A673 (cell line): ENCODE measurements at regions not wholly inside any gene's neighbourhood (a gene's known extent, or its start where the extent isn't known, plus 50 kb on each side); places are given as distances from the start of the nearest gene placed in this dataset.

Experiments
- BruUV-seq: library from RNA; stranded (reverse); fragments of 400-500 nt; replicated peaks from 2 replicates; lab custom pipeline; 2021; lab: Mats Ljungman, UMichigan
- CTCF ChIA-PET: fragments of 300-600 bp; sonication (Branson Sonifier 250); formaldehyde crosslinking; loops from one replicate; lab custom pipeline; 2022; ENCODE audit warnings: antibody characterized with exemption; lab: Charles Lee
- POLR2A ChIA-PET: fragments of 300-600 bp; sonication (Branson Sonifier 250); formaldehyde crosslinking; loops from one replicate; lab custom pipeline; 2022; ENCODE audit warnings: antibody characterized with exemption; ENCODE audit not compliant: low non-redundant PET; lab: Charles Lee
- DNase-seq: peaks from one replicate; pipeline ENCODE4 v3.0.0-alpha.2; 2015; ENCODE audit warnings: low spot score
- H3K27ac ChIP-seq: fragments of 200-600 bp; sonication (generic); 2 replicates; pipeline ENCODE4 v1.5.1; 2016; ENCODE audit warnings: mixed run types, low read depth, mild to moderate bottlenecking, mixed read lengths, antibody characterized with exemption, low read length; ENCODE audit not compliant: poor library complexity, severe bottlenecking
- H3K27me3 ChIP-seq: fragments of 200-600 bp; sonication (generic); replicated peaks from 2 replicates; pipeline ENCODE4 v1.6.1; 2017; ENCODE audit warnings: mixed run types, low read depth, mild to moderate bottlenecking, mixed read lengths, antibody characterized with exemption, low read length; ENCODE audit not compliant: insufficient read depth, poor library complexity
- H3K36me3 ChIP-seq: fragments of 200-600 bp; sonication (generic); 2 replicates; pipeline ENCODE4 v1.6.1; 2016; ENCODE audit warnings: mixed run types, mild to moderate bottlenecking, mixed read lengths, antibody characterized with exemption, low read length; ENCODE audit not compliant: insufficient read depth, poor library complexity, severe bottlenecking
- H3K4me1 ChIP-seq: fragments of 200-600 bp; sonication (generic); 2 replicates; pipeline ENCODE4 v1.6.1; 2017; ENCODE audit warnings: mixed run types, mild to moderate bottlenecking, mixed read lengths, antibody characterized with exemption, low read length; ENCODE audit not compliant: insufficient read depth, poor library complexity, severe bottlenecking
- H3K4me3 ChIP-seq: fragments of 200-600 bp; sonication (generic); 2 replicates; pipeline ENCODE4 v1.5.1; 2016; ENCODE audit warnings: low read depth, mixed run types, mild to moderate bottlenecking, mixed read lengths, low read length; ENCODE audit not compliant: poor library complexity, severe bottlenecking
- H3K9me3 ChIP-seq: fragments of 200-600 bp; sonication (generic); 2 replicates; pipeline ENCODE4 v1.6.1; 2016; ENCODE audit warnings: mixed run types, low read depth, mild to moderate bottlenecking, mixed read lengths, antibody characterized with exemption, low read length; ENCODE audit not compliant: poor library complexity, severe bottlenecking
- CTCF ChIP-seq: fragments of 300-800, 200-600 bp; sonication (generic); conservative IDR thresholded peaks from 2 replicates; pipeline ENCODE4 v1.5.1; 2017; ENCODE audit warnings: low read depth, mild to moderate bottlenecking, antibody characterized with exemption, low read length, moderate library complexity, mixed read lengths
- EZH2 ChIP-seq: fragments of 200-600 bp; sonication (generic); IDR thresholded peaks from 2 replicates; pipeline ENCODE4 v1.6.1; 2017; ENCODE audit warnings: borderline replicate concordance, low read depth, mild to moderate bottlenecking, mixed read lengths, antibody characterized with exemption, low read length; ENCODE audit not compliant: poor library complexity, severe bottlenecking
- intact Hi-C: fragments of 100-400 bp; cut with micrococcal nuclease; formaldehyde crosslinking; loops from one replicate; pipeline ENCODE4 v1.10.0; 2022; ENCODE audit not compliant: unreplicated experiment

- ChIA-PET CTCF (no interaction called here), POLR2A (no interaction called here)
- BruUV-seq = no TSS peak
- intact Hi-C loops = no loop called here
- Histone ChIP-seq H3K27ac (no peak overlapping the region), H3K27me3 (no peaks in the 10 kb centered on the region), H3K4me1 (no peaks in the 10 kb centered on the region), H3K36me3 (no peaks in the 10 kb centered on the region), H3K9me3 (peaks cover 3% of the 10 kb centered on the region), H3K4me3 (no peak overlapping the region)
- no peak for TF ChIP-seq EZH2
- TF ChIP-seq CTCF = no peak
- no peak for DNase-seq
These were observed 501.0 kb downstream of the CDH26 start for GRCh38 chr20:60459212-60459611.

GRCh38 chr20:60461993-60462392 is 503.8 kb downstream of the CDH26 start:
- DNase-seq = no peak
- no peaks in the 10 kb centered on the region for H3K36me3 ChIP-seq
- peaks cover 3% of the 10 kb centered on the region for H3K9me3 ChIP-seq
- ChIA-PET CTCF (no interaction called here), POLR2A (no interaction called here)
- TF ChIP-seq CTCF = no peak
- no peak for TF ChIP-seq EZH2
- intact Hi-C loops = no loop called here
- no peaks in the 10 kb centered on the region for H3K4me1 ChIP-seq
- H3K4me3 ChIP-seq = no peak overlapping the region
- no peaks in the 10 kb centered on the region for H3K27me3 ChIP-seq
- no TSS peak for BruUV-seq
- no peak overlapping the region for H3K27ac ChIP-seq

GRCh38 chr20:60463798-60464197 is 505.6 kb downstream of the CDH26 start:
- Histone ChIP-seq H3K27ac (no peak overlapping the region), H3K4me3 (no peak overlapping the region), H3K27me3 (no peaks in the 10 kb centered on the region), H3K36me3 (no peaks in the 10 kb centered on the region), H3K9me3 (peaks cover 3% of the 10 kb centered on the region), H3K4me1 (no peaks in the 10 kb centered on the region)
- no TSS peak for BruUV-seq
- POLR2A ChIA-PET = no interaction called here
- intact Hi-C loops = no loop called here
- TF ChIP-seq CTCF (no peak), EZH2 (no peak)
- CTCF ChIA-PET = no interaction called here
- DNase-seq = no peak
